NCI-H2107 treated with DMSO at 0.1 percent for 48 hours (cell line): ENCODE measurements at regions not wholly inside any gene's neighbourhood (a gene's known extent, or its start where the extent isn't known, plus 50 kb on each side); places are given as distances from the start of the nearest gene placed in this dataset.
"Not testable (repeated sequence)": the region's sequence is repeated elsewhere in the genome, so short reads cannot be mapped to it uniquely, and the experiment has no call there.

Source experiments
- DNase-seq: peaks from one replicate; lab custom pipeline; 2025; ENCODE audit not compliant: unreplicated experiment; lab: John Stamatoyannopoulos, UW

GRCh38 chr4:134533068-134533467 lies 331.5 kb upstream of the PABPC4L start:
- DNase-seq = no peak

- DNase-seq = no peak
These were observed 329.4 kb upstream of the PABPC4L start for GRCh38 chr4:134531013-134531412.

- DNase-seq = no peak
These were observed 328.0 kb upstream of the PABPC4L start for GRCh38 chr4:134529629-134530028.

GRCh38 chr4:134518574-134519217 lies 317.1 kb upstream of the PABPC4L start:
- no peak for DNase-seq

- no peak for DNase-seq
These were observed 309.0 kb upstream of the PABPC4L start for GRCh38 chr4:134510544-134510943.

- no peak for DNase-seq
These were observed 303.9 kb upstream of the PABPC4L start for GRCh38 chr4:134505511-134505910.

GRCh38 chr4:134501973-134502643 lies 300.5 kb upstream of the PABPC4L start:
- DNase-seq = no peak

- DNase-seq = not testable (repeated sequence)
These were observed 299.9 kb upstream of the PABPC4L start for GRCh38 chr4:134501488-134501887.

- DNase-seq = no peak
These were observed 297.5 kb upstream of the PABPC4L start for GRCh38 chr4:134499074-134499473.

- DNase-seq = no peak
These were observed 289.3 kb upstream of the PABPC4L start for GRCh38 chr4:134490863-134491262.

GRCh38 chr4:134483514-134483913 lies 281.9 kb upstream of the PABPC4L start:
- DNase-seq = not testable (repeated sequence)

GRCh38 chr4:134471569-134471968 lies 270.0 kb upstream of the PABPC4L start:
- DNase-seq = no peak

GRCh38 chr4:134470544-134470943 lies 269.0 kb upstream of the PABPC4L start:
- no peak for DNase-seq

GRCh38 chr4:134465417-134465816 lies 263.8 kb upstream of the PABPC4L start:
- DNase-seq = no peak

- no peak for DNase-seq
These were observed 262.2 kb upstream of the PABPC4L start for GRCh38 chr4:134463771-134464170.

- no peak for DNase-seq
These were observed 225.2 kb upstream of the PABPC4L start for GRCh38 chr4:134426821-134427220.

- DNase-seq = no peak
These were observed 224.2 kb upstream of the PABPC4L start for GRCh38 chr4:134425756-134426155.

- peak; percentile 0 for DNase-seq
These were observed 221.2 kb upstream of the PABPC4L start for GRCh38 chr4:134422776-134423175.

GRCh38 chr4:134421734-134422133 lies 220.1 kb upstream of the PABPC4L start:
- no peak for DNase-seq

- DNase-seq = no peak
These were observed 207.3 kb upstream of the PABPC4L start for GRCh38 chr4:134408897-134409296.

- no peak for DNase-seq
These were observed 200.2 kb upstream of the PABPC4L start for GRCh38 chr4:134401798-134402197.

- no peak for DNase-seq
These were observed 192.0 kb upstream of the PABPC4L start for GRCh38 chr4:134393592-134393991.

GRCh38 chr4:134390319-134390718 lies 188.7 kb upstream of the PABPC4L start:
- no peak for DNase-seq
